Umbilical cord (tissue), 1 donor: ENCODE measurements at regions not wholly inside any gene's neighbourhood (a gene's known extent, or its start where the extent isn't known, plus 50 kb on each side); places are given as distances from the start of the nearest gene placed in this dataset.
"Not testable (repeated sequence)": the region's sequence is repeated elsewhere in the genome, so short reads cannot be mapped to it uniquely, and the experiment has no call there.

Experiments used
- DNase-seq: peaks from one replicate; pipeline ENCODE4 v3.0.0-alpha.2; 2015; ENCODE audit warnings: low spot score

DNA sequence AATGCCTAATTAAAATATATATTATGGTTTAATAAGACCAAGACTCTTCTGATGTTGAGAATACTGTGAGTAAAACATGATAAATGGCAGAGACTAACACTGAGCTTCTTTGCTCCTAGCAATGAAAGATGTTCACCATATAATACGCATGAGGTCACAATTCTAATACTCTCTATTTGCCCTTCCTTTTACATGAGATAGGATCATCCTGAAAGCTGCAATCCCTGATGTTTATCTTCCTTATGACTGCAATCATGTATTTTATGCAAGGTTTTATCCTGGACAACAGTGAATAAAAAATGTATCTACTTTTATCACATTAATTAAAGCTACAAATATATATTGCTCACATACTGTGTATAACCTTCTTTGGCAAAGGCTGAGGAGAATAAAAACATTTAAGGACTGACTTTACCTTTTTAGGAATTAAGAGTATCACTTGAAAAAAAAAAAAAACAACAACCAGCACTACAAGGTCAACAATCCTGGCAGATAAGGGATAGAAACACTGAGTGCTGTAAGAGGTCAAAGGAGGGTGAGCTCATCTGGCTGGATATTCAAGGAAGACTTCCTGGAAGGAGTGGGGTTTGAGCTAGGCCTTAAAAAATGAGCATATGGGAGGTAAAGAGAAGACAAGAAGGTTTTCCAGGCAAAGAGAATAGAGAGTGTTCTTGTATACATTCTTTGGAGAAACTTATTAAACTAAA is 99.9 kb downstream of the AREG start:
- peak; percentile 15 for DNase-seq

DNA sequence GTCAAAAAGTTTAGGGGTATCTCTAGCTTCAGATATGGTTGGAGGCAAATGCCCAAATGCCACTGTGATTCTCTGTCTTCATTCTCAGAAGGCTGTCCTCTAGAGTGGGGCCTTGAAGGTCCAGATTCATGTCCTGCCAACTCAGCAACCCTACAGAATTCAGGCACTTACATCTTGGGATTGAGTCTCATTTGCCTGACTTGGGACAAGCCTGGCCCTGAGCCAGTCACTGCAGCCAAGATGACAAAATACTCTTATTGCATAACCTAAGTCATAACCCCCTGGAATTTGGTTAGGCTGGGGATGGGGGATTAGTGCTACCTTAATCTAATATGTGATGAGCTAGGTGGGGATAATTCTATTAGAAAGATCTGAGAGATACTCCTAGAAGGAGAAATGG is 100.5 kb downstream of the AREG start:
- no peak for DNase-seq

DNA sequence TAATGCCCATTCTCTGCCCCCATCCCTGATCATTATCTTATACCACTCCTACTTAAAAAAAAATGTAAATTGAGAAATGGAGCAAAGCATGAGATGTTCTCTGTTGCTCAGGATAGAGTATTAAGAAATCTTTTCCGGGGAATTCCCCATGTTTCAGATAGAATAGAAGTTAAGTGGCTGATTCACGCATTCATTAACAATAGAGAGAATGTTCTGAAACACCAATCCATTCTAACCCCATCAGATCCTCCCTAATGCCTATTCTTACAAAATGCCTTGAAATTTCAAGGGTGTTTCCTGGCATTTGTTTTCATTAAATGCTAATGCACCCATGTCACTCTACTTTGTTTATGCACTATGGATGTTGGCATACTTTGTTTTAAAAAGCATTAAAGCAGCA is 101.1 kb downstream of the AREG start:
- no peak for DNase-seq

DNA sequence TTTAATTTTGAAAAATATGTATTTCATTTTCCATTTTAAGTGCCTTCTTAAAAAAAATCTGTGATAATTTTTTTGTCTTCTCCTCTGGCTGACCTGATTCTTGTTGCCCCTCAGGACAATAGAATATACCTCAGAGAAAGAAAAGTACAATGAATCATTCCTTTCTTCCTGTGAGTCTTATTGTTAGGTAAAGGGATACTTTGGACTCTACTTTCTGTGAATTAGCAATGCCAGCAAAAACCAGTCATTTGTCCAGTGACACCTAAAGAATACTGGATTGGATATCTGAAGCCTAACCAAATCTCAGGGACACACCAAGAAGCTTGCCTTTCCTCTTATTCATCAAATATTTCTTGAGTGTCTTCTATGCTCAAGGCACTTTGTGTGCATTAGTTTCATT is 102.1 kb downstream of the AREG start:
- no peak for DNase-seq

DNA sequence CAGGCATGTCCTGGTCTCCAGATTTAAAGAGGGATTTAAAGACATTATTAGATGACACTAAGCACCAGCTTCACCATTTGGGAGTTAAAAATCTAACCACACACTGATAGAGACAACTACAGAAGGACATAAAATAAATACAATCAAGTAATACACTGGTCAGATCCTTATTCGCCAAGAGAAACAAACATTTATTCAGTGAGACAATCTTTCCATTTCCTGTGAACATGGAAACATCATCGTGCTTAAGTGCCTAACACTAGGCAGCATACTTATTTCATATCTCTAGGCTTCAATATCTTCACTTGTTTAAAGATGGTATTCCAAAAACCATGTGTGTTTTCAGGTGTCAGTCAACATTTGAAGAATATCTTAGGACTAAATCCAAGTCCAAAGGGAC is 103.6 kb downstream of the AREG start:
- no peak for DNase-seq

DNA sequence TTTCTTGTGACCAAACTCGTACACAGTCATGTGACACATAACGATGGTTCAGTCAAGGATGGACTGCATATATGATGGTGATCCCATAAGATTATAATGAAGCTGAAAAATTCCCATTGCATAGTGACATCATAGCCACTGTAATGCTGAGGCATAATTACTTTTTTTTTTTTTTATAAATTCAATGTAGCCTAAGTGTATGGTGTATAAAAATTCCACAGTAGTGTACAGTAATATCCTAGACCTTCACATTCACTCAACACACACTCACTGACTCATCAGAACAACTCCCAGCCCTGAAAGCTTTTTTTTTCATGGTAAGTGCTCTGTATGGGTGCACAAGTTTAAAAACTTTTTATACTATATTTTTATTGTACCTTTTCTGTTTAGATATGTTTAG is 105.0 kb downstream of the AREG start:
- no peak for DNase-seq

DNA sequence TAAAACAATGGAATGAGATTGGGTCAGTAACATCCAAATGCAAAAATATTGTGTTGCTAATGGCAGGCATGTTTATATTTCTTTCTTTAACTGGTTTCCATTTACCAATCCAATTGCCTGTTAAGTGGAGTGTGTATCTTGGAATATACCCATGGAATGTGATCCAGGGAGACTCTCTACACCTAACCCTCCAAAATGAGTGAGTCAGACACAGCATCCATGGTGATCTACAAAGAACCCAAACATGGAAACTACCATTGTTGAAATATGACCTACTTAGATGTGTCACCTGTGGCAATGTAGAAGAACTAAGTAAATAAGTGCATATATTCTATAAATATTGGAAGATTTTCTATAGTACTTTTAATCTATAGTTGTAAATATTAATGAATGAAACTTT is 110.3 kb downstream of the AREG start:
- DNase-seq, result no peak

DNA sequence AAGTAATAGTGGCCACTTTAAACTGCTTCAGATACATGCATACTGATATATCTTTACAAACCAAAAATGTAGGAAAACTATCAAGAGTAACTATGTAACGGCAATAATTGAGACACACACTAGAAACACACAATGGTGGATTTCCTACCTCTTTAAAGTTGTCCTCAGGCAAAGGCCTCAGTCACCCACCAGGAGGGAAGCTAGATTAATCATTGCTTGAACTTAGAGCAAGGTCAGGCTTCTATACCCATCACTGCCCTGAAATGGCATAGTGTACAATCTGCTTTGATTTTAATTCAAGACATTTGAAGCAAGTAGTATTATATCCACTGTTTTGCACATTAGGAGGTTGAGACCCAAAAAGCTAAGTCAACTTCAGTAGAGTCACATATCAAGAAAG is 110.9 kb downstream of the AREG start:
- no peak for DNase-seq

DNA sequence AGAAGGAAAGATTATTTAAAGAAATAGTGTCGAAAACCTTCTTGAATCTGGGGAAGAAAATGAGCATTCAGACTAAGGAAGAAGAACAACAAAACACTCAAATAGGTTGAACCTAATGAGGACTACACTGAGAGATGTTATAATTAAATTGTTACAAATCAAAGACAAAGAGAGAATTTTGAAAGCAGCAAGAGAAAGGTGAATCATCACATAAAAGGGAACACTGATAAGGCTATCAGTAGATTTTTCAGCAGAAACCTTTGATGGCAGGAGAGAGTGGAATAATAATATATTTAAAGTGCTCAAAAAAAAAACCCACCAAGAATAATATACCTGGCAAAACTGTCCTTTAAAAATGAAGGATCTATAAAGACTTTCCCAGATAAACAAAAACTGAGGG is 114.9 kb downstream of the AREG start:
- DNase-seq, result no peak

DNA sequence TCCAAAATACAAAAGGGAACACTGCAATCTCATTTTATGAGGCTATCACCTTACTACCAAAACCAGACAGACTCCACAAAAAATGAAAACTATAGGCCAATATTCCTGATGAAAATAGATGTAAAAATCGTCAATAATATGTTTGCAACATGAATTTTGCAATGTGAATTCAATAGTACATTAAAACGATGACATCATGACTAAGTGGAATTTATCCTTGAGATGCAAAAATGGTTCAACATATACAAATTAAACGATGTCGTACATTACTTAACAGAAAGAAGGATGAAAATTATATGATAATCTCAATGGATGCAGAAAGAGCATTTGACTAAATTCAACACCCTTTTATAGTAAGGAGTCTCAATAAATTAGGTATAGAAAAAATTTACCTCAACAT is 123.0 kb downstream of the AREG start:
- DNase-seq, result no peak

DNA sequence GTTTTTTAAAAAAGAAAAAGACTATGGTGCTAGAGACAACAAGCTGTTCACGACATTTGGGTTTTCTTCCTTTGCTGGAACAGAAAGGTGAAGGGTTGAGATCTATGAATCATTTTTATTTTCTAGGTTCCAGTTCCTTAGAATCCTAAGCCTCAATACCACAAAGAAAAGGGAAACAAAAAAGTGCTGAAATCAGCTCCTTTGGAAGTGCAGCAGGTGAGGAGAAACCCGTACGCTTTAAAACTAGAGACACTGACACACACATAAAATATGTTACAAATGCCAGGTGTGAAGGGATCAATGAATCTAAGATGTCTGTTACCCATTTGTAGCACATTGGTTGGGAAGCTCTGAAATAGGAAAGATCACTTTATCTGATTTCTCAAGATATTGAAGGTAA is 125.2 kb downstream of the AREG start:
- no peak for DNase-seq

DNA sequence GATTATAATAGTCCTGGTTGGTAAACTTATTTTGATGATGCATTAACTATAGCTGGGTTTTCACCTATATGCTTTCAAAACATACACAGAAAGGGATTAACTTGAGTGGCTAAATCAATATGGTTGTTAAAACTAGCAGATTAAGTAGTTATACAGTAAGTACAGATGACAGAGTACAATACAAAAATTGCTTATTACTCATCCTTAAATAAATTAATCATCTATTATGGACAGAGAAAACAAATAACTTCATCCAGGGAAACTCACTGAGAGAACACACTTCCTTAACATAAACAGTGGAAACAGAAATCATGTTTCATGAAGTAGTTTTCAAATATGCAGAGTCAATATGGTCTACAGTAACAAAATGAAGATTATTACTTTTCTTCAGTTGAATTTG is 133.4 kb downstream of the AREG start:
- no peak for DNase-seq

DNA sequence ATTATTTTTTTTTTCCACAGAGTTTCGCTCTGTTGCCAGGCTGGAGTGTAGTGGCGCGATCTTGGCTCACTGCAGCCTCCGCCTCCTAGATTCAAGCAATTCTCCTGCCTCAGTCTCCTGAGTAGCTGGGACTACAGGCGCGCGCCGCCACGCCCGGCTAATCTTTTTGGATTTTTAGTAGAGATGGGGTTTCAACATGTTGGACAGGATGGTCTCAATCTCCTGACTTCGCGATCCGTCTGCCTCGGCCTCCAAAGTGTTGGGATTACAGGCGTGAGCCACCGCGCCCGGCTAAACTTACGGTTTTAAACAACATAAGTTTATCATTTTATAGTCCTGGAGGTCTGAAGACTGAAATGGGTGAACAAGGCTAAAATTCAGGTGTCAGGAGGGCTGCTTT is 133.9 kb downstream of the AREG start:
- DNase-seq, result not testable (repeated sequence)

DNA sequence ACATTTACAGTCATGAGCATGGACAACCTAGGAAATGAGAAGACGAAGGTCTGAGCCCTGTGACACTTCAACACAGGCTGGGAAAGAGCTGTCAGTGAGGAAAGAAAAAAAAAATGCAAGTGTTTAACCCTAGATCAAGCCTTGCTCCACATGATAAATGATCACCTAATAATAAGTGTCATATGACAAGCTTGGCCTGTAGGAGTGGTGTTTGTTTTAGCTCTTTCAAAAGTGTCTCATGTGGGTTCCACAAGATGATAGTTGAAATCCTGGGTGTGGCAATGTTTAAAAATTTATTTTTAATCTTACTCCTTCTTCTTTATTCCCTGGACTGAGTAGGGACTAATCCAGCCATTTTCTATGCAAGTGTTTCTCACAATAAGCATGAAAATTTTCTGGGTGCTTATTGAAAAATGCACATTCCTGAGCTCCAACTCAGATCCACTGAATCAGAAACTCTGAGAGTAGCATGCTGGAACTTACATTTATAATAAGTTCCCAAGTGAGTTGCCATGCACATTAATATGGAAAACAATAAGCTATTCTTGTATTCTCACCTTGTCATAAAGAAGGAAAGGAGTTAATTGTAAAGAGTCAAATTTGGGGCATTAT is 138.3 kb downstream of the AREG start:
- no peak for DNase-seq

DNA sequence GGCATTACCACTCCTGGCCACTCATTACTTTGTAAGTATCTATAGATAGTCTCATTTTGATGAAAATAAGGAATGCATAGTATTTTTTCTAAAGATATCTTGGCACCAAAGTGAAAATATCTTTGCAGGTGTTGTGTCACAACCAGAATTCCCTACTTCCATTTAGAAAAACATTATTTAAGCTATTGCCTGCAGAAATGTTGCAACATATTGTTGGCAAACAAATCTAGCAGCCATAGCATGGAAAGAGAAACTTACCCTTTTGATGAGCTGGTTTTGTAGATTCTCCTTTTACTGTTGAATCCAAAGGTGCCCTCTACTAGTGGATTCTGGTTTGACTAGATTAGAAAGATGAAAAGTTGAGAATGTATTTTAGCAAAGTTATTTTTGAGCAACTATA is 138.8 kb downstream of the AREG start:
- DNase-seq, result no peak

DNA sequence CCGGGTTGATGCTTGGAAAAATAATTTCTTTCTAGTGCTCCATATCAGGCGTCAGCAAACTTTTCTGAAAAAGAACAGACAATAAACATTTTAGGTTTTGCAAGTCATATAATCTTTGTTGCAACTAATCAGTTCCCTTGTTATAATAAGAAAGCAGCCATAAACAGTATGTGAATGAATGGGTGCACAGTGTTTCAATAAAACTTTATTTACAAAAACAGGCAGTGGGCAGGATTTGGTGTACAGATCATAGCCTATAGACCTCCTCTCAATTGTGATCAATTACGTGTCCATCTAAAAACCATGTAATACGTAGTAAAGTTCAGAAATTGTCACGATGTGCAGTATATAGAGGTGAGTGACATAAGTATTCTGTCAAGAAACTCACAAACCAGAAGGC is 143.4 kb downstream of the AREG start:
- DNase-seq, result no peak

DNA sequence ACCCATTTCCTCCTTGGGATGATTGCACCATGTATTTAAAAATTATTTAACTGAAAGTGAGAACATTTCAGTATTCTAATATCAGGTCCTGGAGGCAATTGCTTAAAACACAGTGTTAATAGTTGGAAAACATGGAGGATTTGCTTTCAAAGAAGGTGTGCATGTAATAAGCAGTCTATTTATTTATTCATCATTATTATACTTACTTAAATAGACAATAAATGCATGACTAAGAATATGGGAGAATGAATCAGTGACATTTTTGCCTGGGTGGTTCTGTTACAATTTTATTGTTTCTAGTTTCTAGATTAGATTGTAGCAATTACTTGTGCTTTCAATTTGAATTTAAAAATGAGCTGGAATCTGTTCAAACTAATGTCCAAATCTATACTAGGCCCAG is 145.5 kb downstream of the AREG start:
- DNase-seq, result no peak

DNA sequence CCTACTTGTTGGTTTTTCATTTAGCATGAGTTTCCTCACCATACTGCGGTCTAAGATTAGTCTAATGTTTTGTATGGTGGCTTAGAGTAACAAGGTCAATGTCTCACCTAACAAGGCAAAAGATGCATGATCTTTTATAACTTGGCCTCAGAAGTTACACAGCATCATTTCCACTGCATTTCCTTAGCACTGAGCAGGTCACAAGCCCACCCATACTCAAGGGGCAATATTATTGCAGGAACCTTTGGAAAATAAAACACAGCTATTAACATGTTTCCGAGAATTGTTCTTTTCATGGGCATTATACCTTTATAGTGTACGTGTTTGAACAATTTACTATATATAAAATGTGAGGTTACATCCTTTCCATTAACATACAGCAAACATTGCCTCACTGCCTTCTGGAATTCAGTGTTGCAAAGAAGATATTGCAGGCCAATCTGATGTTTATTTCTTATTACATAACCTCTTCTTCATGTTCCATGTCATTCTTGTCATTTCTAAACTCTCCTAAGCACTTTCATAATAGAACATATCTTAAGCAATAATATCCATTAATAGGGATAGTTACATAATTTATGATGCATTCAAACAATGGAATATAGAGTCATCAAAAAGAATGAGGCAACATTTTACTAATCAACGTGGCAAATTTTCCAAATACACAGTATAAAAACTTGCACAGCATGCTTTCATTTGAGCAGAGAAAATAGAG is 153.8 kb downstream of the AREG start:
- no peak for DNase-seq

DNA sequence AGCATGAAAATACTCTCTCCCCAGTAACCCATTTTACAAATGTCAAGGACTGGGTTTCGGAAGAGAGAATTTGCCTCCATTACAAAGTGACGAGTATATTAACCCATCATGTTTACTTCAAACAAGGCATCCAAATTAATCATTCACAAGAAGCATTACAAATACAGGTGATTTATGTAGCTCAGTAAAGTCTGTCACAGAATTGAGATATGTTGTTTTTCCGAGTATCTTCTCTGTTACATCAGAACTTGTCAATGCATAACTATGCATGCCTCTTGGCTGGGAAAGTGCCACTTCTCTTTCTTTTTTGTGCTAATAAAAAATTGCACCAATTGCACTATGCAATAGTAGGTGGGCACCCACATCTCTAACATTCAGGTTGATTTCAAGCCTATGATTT is 158.2 kb downstream of the AREG start:
- DNase-seq, result no peak

DNA sequence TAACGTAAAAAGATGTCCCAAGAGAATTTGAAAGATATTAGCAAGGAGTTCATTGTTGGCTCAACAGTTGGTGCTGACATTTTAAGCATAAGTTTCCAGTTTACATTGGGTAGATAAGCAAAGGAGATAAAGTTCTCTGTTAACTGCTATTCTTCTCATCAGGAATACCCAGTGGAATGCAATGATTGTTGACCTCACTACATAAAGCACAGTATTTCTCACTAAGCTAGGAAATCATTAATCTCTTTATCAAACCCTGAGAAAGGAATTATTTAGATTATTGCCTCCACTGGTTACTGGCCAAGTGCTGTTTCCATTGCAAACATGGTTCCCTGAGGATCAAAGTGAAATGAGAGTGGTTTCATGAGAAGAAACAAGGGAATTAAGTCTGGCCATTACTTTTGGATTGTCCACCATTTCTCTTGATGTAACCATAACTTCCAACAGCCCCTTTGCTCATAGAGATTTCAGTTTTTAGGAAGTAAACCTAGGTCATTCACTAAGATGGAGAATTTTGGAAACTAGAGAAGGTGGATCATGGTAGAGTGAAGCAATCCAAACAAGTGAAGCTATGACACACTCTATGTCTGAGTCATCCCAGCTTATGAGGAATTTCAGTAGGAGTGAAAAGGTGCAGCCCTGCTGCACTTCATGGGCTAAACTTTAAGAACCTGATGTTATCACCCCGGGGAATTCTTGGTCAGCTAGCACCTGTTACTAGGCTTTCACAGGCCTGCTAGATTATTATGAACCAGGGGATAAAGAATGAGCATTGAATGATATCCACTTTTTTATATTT is 163.4 kb downstream of the AREG start:
- no peak for DNase-seq

DNA sequence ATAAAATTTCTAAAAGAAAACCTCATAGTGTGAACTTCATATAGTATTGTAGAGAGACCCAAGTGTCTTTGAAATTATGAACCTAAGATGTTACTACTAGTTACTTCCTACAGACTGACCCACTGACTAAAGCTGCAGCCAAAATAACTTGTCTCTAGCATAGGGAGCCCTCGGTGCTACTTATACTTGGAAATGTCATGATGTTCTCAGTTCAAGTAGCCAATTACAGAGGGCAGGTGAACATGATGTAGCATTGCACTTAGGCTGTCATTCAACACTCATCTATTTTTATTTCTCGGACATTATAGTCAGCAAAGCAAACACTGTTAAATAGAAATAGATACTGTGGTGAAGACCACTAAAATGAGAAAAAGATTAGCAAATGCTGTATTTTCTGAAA is 165.6 kb downstream of the AREG start:
- DNase-seq, result no peak

DNA sequence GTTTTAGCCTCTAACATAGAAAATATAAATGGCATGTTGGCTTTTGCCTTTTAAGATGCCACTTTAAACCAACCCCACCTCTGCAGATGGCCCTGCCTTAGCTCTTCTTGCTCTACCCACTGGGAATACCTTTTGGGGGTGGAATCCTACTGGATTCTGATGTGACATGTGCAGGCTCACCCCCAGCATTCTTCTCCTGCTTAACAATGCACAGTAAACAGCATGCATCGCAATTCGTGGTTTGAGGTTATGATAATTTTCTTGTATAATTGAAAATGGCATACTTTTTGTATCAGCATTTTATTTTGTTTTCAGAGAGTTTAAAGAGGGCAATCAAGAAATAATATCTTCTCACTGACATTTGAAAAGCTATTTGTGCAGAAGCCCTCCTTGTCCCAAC is 167.9 kb downstream of the AREG start:
- DNase-seq, result no peak
